IMR-90 (cell line): ENCODE measurements at regions not wholly inside any gene's neighbourhood (a gene's known extent, or its start where the extent isn't known, plus 50 kb on each side); places are given as distances from the start of the nearest gene placed in this dataset.

Source experiments
- ATAC-seq: fragments of 200-7000 bp; cut with Tn5 transposase; 2 replicates; pipeline ENCODE4 v1.9.1; 2020; ENCODE audit warnings: low read depth, mild to moderate bottlenecking, moderate library complexity
- BruUV-seq: library from RNA; stranded (reverse); fragments of 400-500 nt; replicated peaks from 2 replicates; lab custom pipeline; 2021; lab: Mats Ljungman, UMichigan
- CTCF ChIA-PET: fragments of 300-600 bp; formaldehyde crosslinking; extraction: SDS; loops from one replicate; lab custom pipeline; 2021; ENCODE audit warnings: antibody characterized with exemption; lab: Yijun Ruan, JAX
- POLR2A ChIA-PET: fragments of 300-600 bp; sonication (Branson Sonifier 250); formaldehyde crosslinking; loops from one replicate; lab custom pipeline; 2022; ENCODE audit warnings: antibody characterized with exemption; ENCODE audit not compliant: unreplicated experiment; lab: Charles Lee
- DNase-seq: peaks from one replicate; pipeline ENCODE4 v3.0.0; 2013
- H2AFZ ChIP-seq: replicated peaks from 2 replicates; pipeline ENCODE3; 2013; ENCODE audit warnings: low read length, mild to moderate bottlenecking; ENCODE audit not compliant: poor library complexity
- H2AK5ac ChIP-seq: 2 replicates; pipeline ENCODE4 v1.6.1; 2013; ENCODE audit warnings: low read depth, low read length, inconsistent platforms
- H2AK9ac ChIP-seq: replicated peaks from 2 replicates; pipeline ENCODE3; 2013; ENCODE audit warnings: mild to moderate bottlenecking, low read depth, low read length, moderate library complexity; ENCODE audit not compliant: poor library complexity
- H2BK120ac ChIP-seq: 2 replicates; pipeline ENCODE4 v1.6.1; 2013; ENCODE audit warnings: low read depth, low read length, inconsistent platforms
- H2BK15ac ChIP-seq: 3 replicates; pipeline ENCODE4 v1.6.1; 2013; ENCODE audit warnings: low read depth, low read length, inconsistent platforms
- H2BK20ac ChIP-seq: 2 replicates; pipeline ENCODE4 v1.6.1; 2013; ENCODE audit warnings: low read depth, mild to moderate bottlenecking, inconsistent platforms, low read length, moderate library complexity
- H2BK5ac ChIP-seq: 2 replicates; pipeline ENCODE4 v1.6.1; 2013; ENCODE audit warnings: mild to moderate bottlenecking, low read depth, low read length, inconsistent platforms; ENCODE audit not compliant: poor library complexity, severe bottlenecking
- H3K14ac ChIP-seq: replicated peaks from 2 replicates; pipeline ENCODE4 v1.6.1; 2013; ENCODE audit warnings: low read depth, low read length, inconsistent platforms
- H3K18ac ChIP-seq: 2 replicates; pipeline ENCODE4 v1.6.1; 2013; ENCODE audit warnings: low read depth, low read length, control low read depth
- H3K23ac ChIP-seq: 2 replicates; pipeline ENCODE4 v1.6.1; 2013; ENCODE audit warnings: low read depth, low read length, inconsistent platforms
- H3K27ac ChIP-seq: 2 replicates; pipeline ENCODE4 v1.5.1; 2013; ENCODE audit warnings: mild to moderate bottlenecking, control low read depth, low read length; ENCODE audit not compliant: insufficient read depth
- H3K27me3 ChIP-seq: 2 replicates; pipeline ENCODE4 v1.6.1; 2013; ENCODE audit warnings: low read length; ENCODE audit not compliant: control insufficient read depth, insufficient read depth
- H3K36me3 ChIP-seq: 2 replicates; pipeline ENCODE4 v1.6.1; 2013; ENCODE audit warnings: low read length, mixed read lengths; ENCODE audit not compliant: control insufficient read depth, insufficient read depth
- H3K4ac ChIP-seq: 2 replicates; pipeline ENCODE4 v1.6.1; 2013; ENCODE audit warnings: low read depth, low read length, inconsistent platforms
- H3K4me1 ChIP-seq: 2 replicates; pipeline ENCODE4 v1.6.1; 2013; ENCODE audit warnings: low read length, mixed read lengths; ENCODE audit not compliant: control insufficient read depth, insufficient read depth
- H3K4me2 ChIP-seq: 2 replicates; pipeline ENCODE4 v1.6.1; 2013; ENCODE audit warnings: low read depth, mild to moderate bottlenecking, control low read depth, low read length, moderate library complexity
- H3K4me3 ChIP-seq: 2 replicates; pipeline ENCODE4 v1.5.1; 2013; ENCODE audit warnings: low read depth, mild to moderate bottlenecking, control low read depth, low read length, moderate library complexity; ENCODE audit not compliant: insufficient read depth
- H3K56ac ChIP-seq: 2 replicates; pipeline ENCODE4 v1.6.1; 2013; ENCODE audit warnings: low read length, inconsistent platforms; ENCODE audit not compliant: insufficient read depth; ENCODE audit errors: extremely low read depth
- H3K79me1 ChIP-seq, 2 experiments: 2 replicates each; pipeline ENCODE4 v1.6.1; 2013; ENCODE audit warnings: low read length in 2 of 2, inconsistent platforms in 1 of 2, low read depth in 1 of 2
- H3K9ac ChIP-seq: 2 replicates; pipeline ENCODE4 v1.6.1; 2013; ENCODE audit warnings: low read depth, low read length, control low read depth
- H3K9me1 ChIP-seq: 2 replicates; pipeline ENCODE4 v1.6.1; 2013; ENCODE audit warnings: low read length, inconsistent platforms; ENCODE audit not compliant: insufficient read depth
- H3K9me3 ChIP-seq: 2 replicates; pipeline ENCODE4 v1.6.1; 2013; ENCODE audit warnings: low read length; ENCODE audit not compliant: control insufficient read depth, insufficient read depth
- H4K20me1 ChIP-seq: 2 replicates; pipeline ENCODE4 v1.6.1; 2013; ENCODE audit warnings: low read length, inconsistent platforms; ENCODE audit not compliant: insufficient read depth
- H4K5ac ChIP-seq: 2 replicates; pipeline ENCODE4 v1.6.1; 2013; ENCODE audit warnings: mild to moderate bottlenecking, low read depth, low read length, control low read depth
- H4K8ac ChIP-seq, 2 experiments: 2 replicates each; pipeline ENCODE4 v1.6.1; 2013; ENCODE audit warnings: low read depth in 2 of 2, low read length in 2 of 2, control low read depth in 1 of 2, inconsistent platforms in 1 of 2
- H4K91ac ChIP-seq: 2 replicates; pipeline ENCODE4 v1.6.1; 2013; ENCODE audit warnings: low read depth, low read length, inconsistent platforms; ENCODE audit not compliant: insufficient read depth
- BHLHE40 ChIP-seq: fragments of 150-350 bp; IDR thresholded peaks from 2 replicates; pipeline ENCODE4 v1.6.1; 2016; ENCODE audit warnings: mild to moderate bottlenecking, low read depth, low read length
- CEBPB ChIP-seq: IDR thresholded peaks from 2 replicates; pipeline ENCODE4 v1.6.1; 2012; ENCODE audit warnings: low read depth, low read length, improper control_type of control experiment
- MAFK ChIP-seq: IDR thresholded peaks from 2 replicates; pipeline ENCODE4 v1.6.1; 2012; ENCODE audit warnings: low read depth, low read length, improper control_type of control experiment
- MAZ ChIP-seq: IDR thresholded peaks from 2 replicates; pipeline ENCODE4 v1.6.1; 2012; ENCODE audit warnings: low read depth, mild to moderate bottlenecking, low read length, improper control_type of control experiment, moderate library complexity, borderline replicate concordance
- MXI1 ChIP-seq: IDR thresholded peaks from 2 replicates; pipeline ENCODE4 v1.6.1; 2012; ENCODE audit warnings: low read depth, mild to moderate bottlenecking, low read length, moderate library complexity, borderline replicate concordance
- NFE2L2 ChIP-seq: fragments of 150-350 bp; IDR thresholded peaks from 2 replicates; pipeline ENCODE4 v1.6.1; 2016; ENCODE audit warnings: low read depth, mild to moderate bottlenecking, low read length
- POLR2A ChIP-seq: IDR thresholded peaks from 2 replicates; pipeline ENCODE4 v1.6.1; 2012; ENCODE audit warnings: mild to moderate bottlenecking, low read depth, low read length
- RAD21 ChIP-seq: IDR thresholded peaks from 2 replicates; pipeline ENCODE4 v1.6.1; 2012; ENCODE audit warnings: low read length, improper control_type of control experiment
- RCOR1 ChIP-seq: IDR thresholded peaks from 2 replicates; pipeline ENCODE4 v1.6.1; 2012; ENCODE audit warnings: mild to moderate bottlenecking, low read length, improper control_type of control experiment; ENCODE audit not compliant: insufficient replicate concordance
- RFX5 ChIP-seq: IDR thresholded peaks from 2 replicates; pipeline ENCODE4 v1.8.0; 2012; ENCODE audit warnings: low read depth, mild to moderate bottlenecking, low read length, moderate library complexity
- SMC3 ChIP-seq: fragments of 150-350 bp; IDR thresholded peaks from 2 replicates; pipeline ENCODE4 v1.6.1; 2016; ENCODE audit warnings: low read depth, mild to moderate bottlenecking, antibody characterized with exemption, low read length, moderate library complexity
- USF2 ChIP-seq: fragments of 150-350 bp; IDR thresholded peaks from 2 replicates; pipeline ENCODE4 v1.6.1; 2017; ENCODE audit warnings: mild to moderate bottlenecking, antibody characterized with exemption, low read length, low read depth
- WGBS, 2 experiments: methylation state at CpG; one replicate each; pipeline versions ENCODE4 v1.1.5 to v1.1.7; 2013; ENCODE audit warnings: missing lambda C conversion rate in 2 of 2; ENCODE audit not compliant: insufficient read length in 1 of 2; ENCODE audit errors: extremely low coverage in 2 of 2; 5-methylcytosine and 5-hydroxymethylcytosine counted together
- dilution Hi-C: fragments of 300-500 bp; cut with HindIII; formaldehyde crosslinking; loops from one replicate; pipeline ENCODE4 v1.14.3; 2018; ENCODE audit warnings: low sequenced_read_pairs; ENCODE audit not compliant: unreplicated experiment
- in situ Hi-C: fragments of 300-500 bp; cut with MboI; formaldehyde crosslinking; loops from 3 replicates; pipeline ENCODE4 v1.14.3; 2019; ENCODE audit warnings: low sequenced_read_pairs, inconsistent platforms, mixed read lengths
- intact Hi-C: fragments of 100-400 bp; cut with micrococcal nuclease; formaldehyde crosslinking; loops from 2 replicates; pipeline ENCODE4 v1.10.0; 2022
- TF ChIP-seq, protein P1 (sequence below): fragments of 150-350 bp; IDR thresholded peaks from 2 replicates; pipeline ENCODE4 v1.6.1; 2016; ENCODE audit warnings: low read depth, mild to moderate bottlenecking, low read length, moderate library complexity, borderline replicate concordance
- TF ChIP-seq, protein P2 (sequence below): conservative IDR thresholded peaks from 2 replicates; pipeline ENCODE4 v1.5.1; 2012; ENCODE audit warnings: mild to moderate bottlenecking, low read depth, low read length, improper control_type of control experiment

- H4K20me1 ChIP-seq: no peaks in the 10 kb centered on the region
- ChIA-PET CTCF (no interaction called here), POLR2A (no interaction called here)
- H3K56ac ChIP-seq: no peak overlapping the region
- intact Hi-C loops: no loop called here
- dilution Hi-C loops: no loop called here
- no peak overlapping the region for H4K91ac ChIP-seq
- no peak overlapping the region for H4K8ac ChIP-seq
- H3K4me1 ChIP-seq: no peaks in the 10 kb centered on the region
- no peak overlapping the region for H3K23ac ChIP-seq
- in situ Hi-C loops: no loop called here
- BruUV-seq: no TSS peak
- no peaks in the 10 kb centered on the region for H3K27me3 ChIP-seq
- no peaks in the 10 kb centered on the region for H3K79me1 ChIP-seq
- no peak overlapping the region for H3K4me3 ChIP-seq
- no peak overlapping the region for H2AK5ac ChIP-seq
- H3K9ac ChIP-seq: no peak overlapping the region
- DNase-seq: no peak
- no peak overlapping the region for H3K27ac ChIP-seq
- no peak for ATAC-seq
- no peak overlapping the region for H2BK120ac ChIP-seq
- no peak overlapping the region for H3K4me2 ChIP-seq
- H3K36me3 ChIP-seq: no peaks in the 10 kb centered on the region
- no peak overlapping the region for H3K18ac ChIP-seq
- H2BK20ac ChIP-seq: no peak overlapping the region
- no peak overlapping the region for H2BK15ac ChIP-seq
- H3K4ac ChIP-seq: no peak overlapping the region
- TF ChIP-seq POLR2A: no peak
- TF ChIP-seq, protein P1, sequence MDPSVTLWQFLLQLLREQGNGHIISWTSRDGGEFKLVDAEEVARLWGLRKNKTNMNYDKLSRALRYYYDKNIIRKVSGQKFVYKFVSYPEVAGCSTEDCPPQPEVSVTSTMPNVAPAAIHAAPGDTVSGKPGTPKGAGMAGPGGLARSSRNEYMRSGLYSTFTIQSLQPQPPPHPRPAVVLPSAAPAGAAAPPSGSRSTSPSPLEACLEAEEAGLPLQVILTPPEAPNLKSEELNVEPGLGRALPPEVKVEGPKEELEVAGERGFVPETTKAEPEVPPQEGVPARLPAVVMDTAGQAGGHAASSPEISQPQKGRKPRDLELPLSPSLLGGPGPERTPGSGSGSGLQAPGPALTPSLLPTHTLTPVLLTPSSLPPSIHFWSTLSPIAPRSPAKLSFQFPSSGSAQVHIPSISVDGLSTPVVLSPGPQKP: no peak
- no peak for TF ChIP-seq SMC3
- no peak for TF ChIP-seq MAFK
- no peak for TF ChIP-seq USF2
- no peak for TF ChIP-seq MAZ
- no peak for TF ChIP-seq CEBPB
- TF ChIP-seq MXI1: no peak
- no peak for TF ChIP-seq BHLHE40
- no peak for TF ChIP-seq RFX5
- TF ChIP-seq RAD21: no peak
- TF ChIP-seq RCOR1: no peak
- no peak for TF ChIP-seq NFE2L2
- TF ChIP-seq, protein P2, sequence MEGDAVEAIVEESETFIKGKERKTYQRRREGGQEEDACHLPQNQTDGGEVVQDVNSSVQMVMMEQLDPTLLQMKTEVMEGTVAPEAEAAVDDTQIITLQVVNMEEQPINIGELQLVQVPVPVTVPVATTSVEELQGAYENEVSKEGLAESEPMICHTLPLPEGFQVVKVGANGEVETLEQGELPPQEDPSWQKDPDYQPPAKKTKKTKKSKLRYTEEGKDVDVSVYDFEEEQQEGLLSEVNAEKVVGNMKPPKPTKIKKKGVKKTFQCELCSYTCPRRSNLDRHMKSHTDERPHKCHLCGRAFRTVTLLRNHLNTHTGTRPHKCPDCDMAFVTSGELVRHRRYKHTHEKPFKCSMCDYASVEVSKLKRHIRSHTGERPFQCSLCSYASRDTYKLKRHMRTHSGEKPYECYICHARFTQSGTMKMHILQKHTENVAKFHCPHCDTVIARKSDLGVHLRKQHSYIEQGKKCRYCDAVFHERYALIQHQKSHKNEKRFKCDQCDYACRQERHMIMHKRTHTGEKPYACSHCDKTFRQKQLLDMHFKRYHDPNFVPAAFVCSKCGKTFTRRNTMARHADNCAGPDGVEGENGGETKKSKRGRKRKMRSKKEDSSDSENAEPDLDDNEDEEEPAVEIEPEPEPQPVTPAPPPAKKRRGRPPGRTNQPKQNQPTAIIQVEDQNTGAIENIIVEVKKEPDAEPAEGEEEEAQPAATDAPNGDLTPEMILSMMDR: no peak
- WGBS, 2 experiments: 100% methylated on average over 2 of the region's 11 CpGs; no CpG with 5 or more reads in 1 of the 2 experiments
- no peaks in the 10 kb centered on the region; the same call in 1 of the 2 replicates for H3K9me3 ChIP-seq
- no peak overlapping the region for H2AFZ ChIP-seq
- H4K5ac ChIP-seq: no peak overlapping the region
- H2AK9ac ChIP-seq: no peak overlapping the region
- H3K14ac ChIP-seq: no peak overlapping the region
- peaks cover 3% of the 10 kb centered on the region; the same call in 1 of the 2 replicates for H3K9me1 ChIP-seq
- H2BK5ac ChIP-seq: no peak overlapping the region
These were observed 147.6 kb downstream of the ADSS2 start for GRCh38 chr1:244304156-244304555.
